Medulla oblongata (tissue), 1 donor: ENCODE measurements at regions not wholly inside any gene's neighbourhood (a gene's known extent, or its start where the extent isn't known, plus 50 kb on each side); places are given as distances from the start of the nearest gene placed in this dataset.
A peak's percentile ranks its signal among the peaks of the same experiment; 100 is the strongest.

ENCODE experiments used
- DNase-seq: peaks from one replicate; pipeline ENCODE4 v3.0.0-alpha.2; 2015; ENCODE audit errors: extremely low spot score

- no peak for DNase-seq
Measured at GRCh38 chr7:153832160-153832559, 220.0 kb upstream of the DPP6 start.

- DNase-seq = peak; percentile 24
Measured at GRCh38 chr7:153835103-153835502, 217.1 kb upstream of the DPP6 start.

DNA sequence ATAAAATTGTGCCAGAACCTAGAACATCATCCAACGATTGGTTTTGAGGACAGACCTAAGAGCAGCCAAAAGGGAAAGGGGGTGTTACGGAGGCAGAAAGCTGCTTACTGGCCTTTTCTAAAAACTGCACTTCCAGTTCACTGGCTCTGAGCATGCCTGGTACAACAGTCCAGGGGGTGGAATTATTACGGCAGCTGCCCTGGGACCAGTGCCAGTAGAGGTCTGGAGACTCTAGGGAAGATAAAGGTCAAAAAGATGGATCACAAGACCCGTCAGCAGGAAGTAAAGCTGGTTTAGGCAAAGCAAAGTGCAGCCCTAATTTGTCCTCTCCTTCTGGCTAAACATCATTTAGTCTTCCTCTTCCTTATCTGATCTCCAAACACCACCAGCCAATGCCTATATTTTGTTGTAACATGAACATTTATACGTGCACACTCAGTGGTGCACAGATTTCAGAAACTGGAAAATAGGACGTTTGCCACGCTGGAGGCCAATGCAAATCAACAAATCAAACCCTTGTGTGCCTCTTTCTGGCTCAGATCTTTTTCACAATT is 216.4 kb upstream of the DPP6 start:
- peak; percentile 21 for DNase-seq

- DNase-seq = no peak
Measured at GRCh38 chr7:153838591-153838990, 213.6 kb upstream of the DPP6 start.

- DNase-seq = no peak
Measured at GRCh38 chr7:153840861-153841260, 211.3 kb upstream of the DPP6 start.

DNA sequence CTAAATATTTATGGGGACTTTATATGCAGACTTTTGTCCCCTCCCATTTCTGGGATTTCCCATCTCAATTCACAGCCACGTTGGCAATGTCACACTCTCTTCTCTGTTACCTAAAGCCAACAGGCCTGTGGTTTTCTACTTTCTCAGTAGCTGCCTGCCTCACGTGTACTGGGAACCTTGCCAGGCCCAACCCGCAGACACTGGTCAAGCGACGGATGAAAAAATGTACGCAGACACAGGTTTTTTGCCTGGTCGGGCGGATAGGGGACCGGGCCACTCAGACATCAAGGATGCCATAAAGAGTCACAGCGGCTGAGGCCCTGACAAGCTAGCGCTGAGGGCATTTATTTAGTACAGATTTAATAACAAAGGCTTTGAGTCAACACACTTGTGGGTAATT is 204.4 kb upstream of the DPP6 start:
- no peak for DNase-seq

- DNase-seq = no peak
Measured at GRCh38 chr7:153852261-153852660, 199.9 kb upstream of the DPP6 start.

- DNase-seq = peak; percentile 38
Measured at GRCh38 chr7:153858355-153858754, 193.8 kb upstream of the DPP6 start.

- no peak for DNase-seq
Measured at GRCh38 chr7:153859239-153859638, 193.0 kb upstream of the DPP6 start.

DNA sequence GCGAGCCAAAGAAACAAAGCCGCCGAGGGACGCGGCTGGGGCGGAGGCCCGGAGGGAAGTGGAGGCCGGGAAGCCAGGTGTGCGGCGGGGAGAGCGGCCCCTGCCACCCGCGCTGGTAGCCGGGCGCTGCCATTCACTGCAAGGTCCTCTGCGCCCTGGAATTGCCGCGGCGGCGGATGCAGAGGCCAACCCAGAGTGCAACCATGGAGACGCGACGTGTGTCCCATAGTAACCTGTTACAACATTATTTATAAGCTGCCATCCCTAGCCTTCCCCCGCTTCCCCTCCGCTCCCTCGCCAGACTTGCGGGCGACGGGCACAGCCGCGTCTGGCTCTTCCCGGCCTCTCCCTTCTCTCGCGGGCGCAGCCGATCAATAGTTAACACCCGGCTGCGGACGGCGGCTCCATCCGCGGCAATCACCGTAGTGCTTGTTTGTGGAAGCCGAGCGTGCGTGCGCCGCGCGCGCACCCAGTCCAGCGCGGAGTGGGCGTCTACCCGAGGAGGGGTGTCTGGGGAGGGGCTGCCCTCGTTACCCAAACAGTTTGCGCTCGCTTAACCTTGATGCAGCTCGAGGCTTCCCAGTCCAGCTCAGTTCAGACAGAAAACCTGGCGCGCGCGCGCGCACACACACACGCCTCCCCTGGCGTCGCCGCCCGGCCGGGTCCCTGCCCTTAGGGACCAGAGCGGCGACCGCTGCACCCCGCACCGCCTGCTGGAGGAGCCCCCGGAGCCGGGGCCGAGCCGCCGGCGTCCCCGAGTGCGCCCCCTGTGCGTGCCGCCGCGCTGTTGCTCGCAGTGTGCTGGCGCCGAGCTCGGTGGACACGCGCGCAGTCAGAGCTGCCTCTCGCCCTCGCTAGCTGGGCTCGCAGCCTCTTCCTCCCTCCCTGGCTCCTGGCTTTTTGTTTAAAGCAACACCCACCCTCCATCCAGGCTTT is 165.4 kb upstream of the DPP6 start:
- peak; percentile 33 for DNase-seq

GRCh38 chr7:153887749-153888569 is 164.2 kb upstream of the DPP6 start:
- no peak for DNase-seq

DNA sequence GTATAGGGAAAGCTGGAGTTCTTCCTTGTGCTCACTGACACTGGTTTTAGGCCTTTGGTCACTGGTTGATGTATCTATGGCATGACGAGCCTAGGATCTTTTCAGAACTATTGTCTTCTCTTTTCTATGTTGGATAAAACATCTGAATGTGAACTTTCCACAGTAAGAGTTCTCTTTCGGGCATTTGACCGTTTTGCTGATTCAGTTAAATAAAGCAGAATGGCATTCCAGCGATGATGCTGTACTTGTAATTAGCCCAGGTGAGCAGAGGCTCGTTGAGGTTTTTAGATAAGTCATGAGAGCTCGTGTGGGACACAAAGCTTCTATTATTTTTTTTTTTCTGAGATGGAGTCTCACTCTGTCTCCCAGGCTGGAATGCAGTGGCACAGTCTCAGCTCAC is 160.2 kb upstream of the DPP6 start:
- no peak for DNase-seq

DNA sequence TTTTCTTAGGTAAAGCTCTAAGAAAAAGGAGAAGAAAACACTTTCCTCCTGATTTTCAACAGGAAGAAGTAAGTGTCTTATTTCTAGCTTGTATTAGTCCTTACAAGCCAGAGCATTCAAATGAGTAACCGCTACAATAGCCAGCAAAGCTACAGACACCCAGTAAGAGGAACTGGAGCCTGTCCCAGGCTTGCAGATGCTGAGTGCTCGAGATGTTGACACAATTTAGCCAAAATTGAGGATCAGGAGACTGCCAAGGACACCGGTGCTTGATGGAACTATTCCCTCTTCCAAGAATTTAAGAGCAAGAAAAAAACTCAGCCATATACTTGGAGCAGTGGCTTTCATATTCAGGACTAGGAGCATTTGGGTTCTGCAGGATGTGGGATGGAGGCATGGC is 149.3 kb upstream of the DPP6 start:
- peak; percentile 54 for DNase-seq

DNA sequence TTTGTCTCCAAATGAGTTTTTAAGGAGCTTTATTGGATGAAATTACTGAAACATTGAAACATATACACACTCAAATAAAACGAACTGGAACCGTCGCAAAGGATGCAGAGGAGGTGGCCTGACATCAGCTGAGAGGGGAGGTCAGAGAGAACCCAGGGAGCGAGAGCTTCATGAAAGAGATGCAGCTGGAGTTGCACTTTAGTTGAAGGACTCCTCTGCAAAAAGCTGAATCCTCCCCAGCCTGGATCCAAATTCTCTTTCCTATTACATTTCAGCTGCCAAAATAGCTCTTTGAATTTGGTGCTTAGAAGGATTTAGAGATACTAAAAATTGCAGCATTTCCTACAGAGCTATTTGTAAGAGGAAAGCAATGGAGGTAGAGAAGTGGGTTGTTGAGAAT is 140.0 kb upstream of the DPP6 start:
- no peak for DNase-seq

- no peak for DNase-seq
Measured at GRCh38 chr7:153920126-153920525, 132.1 kb upstream of the DPP6 start.

- no peak for DNase-seq
Measured at GRCh38 chr7:153920897-153921296, 131.3 kb upstream of the DPP6 start.

DNA sequence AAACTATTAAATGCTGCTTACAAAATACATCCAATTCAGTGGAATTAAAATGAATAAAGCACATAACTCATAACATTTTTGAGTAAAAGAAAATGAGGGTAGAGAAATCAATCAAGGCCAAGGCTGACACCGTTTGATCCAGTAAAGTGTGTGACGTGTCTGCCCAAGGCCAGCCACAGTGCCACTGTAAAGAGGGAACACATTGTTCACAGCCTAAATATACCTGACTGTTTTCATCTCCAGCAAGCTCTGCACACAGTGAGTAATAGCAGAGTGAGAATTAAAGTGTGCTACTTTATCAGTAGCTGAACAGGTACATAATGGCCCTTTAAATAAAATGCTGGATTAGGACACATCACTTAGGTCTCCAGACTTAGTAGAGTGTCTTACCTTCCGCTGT is 130.8 kb upstream of the DPP6 start:
- no peak for DNase-seq

GRCh38 chr7:153930696-153931095 is 121.5 kb upstream of the DPP6 start:
- no peak for DNase-seq

DNA sequence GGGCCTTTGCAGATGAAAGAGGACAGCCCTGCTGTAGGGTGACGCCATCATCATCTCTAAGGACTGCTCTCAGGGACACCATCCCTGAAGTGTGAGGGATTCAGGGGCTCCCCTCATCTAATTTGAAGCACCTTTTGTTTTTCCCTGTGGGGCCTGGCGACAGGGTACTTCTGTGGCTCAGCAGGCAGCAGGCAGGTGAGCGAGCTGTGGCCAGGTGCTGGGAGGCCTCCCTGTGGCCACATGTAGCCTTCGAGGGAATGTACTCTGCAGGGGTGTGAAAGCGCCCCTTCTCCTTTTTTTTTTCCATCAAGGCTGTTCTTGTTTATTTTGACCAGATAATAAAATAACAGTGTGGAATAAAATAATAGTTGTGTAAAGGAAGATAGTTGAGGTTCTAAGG is 118.2 kb upstream of the DPP6 start:
- no peak for DNase-seq

DNA sequence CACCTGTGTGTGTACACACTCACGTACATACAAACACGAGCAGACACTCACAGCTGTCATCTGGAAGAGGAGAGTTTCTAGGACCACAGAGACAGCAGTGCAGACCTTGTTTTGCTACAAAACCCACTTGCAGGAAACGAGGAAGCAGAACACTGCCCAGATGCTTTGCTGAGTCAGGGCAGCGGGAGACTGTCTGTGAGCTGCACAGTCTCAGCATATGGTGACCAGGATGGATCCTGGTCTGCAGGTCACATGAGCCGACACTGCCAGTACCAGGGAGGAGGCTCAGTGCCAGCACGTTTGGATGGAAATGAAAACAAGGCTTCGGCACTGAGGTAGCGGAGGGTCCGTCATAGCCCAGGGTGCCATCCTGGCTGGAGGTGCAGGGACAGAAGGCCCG is 117.6 kb upstream of the DPP6 start:
- no peak for DNase-seq

- DNase-seq = no peak
Measured at GRCh38 chr7:153935095-153935494, 117.1 kb upstream of the DPP6 start.

DNA sequence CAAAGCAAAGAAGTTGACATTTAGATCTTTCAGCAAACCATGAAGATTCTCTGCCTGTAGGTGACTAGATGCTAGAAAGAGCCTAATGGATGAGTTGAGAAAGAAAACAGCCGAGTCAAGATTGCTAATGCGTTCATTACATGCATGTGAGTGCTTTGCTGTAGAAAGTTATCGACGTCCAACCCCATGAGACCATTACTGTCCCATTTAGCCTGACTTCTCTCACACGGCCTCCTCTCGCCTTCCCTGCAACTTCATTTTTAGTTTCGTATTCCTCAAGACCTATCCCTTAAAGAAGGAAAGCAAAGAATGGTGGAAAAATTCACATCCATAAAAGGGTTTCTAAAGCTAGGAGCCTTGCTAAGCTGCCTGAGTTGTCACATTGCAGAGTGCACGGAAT is 113.7 kb upstream of the DPP6 start:
- DNase-seq = no peak

GRCh38 chr7:153939177-153939576 is 113.0 kb upstream of the DPP6 start:
- DNase-seq = no peak
